NOMO-1 treated with dmso at 0.1 percent for 144 hours (cell line): ENCODE measurements at regions not wholly inside any gene's neighbourhood (a gene's known extent, or its start where the extent isn't known, plus 50 kb on each side); places are given as distances from the start of the nearest gene placed in this dataset.
"Not testable (repeated sequence)": the region's sequence is repeated elsewhere in the genome, so short reads cannot be mapped to it uniquely, and the experiment has no call there.

ENCODE experiments used
- DNase-seq: peaks from one replicate; lab custom pipeline; 2025; ENCODE audit not compliant: unreplicated experiment; lab: John Stamatoyannopoulos, UW

DNA sequence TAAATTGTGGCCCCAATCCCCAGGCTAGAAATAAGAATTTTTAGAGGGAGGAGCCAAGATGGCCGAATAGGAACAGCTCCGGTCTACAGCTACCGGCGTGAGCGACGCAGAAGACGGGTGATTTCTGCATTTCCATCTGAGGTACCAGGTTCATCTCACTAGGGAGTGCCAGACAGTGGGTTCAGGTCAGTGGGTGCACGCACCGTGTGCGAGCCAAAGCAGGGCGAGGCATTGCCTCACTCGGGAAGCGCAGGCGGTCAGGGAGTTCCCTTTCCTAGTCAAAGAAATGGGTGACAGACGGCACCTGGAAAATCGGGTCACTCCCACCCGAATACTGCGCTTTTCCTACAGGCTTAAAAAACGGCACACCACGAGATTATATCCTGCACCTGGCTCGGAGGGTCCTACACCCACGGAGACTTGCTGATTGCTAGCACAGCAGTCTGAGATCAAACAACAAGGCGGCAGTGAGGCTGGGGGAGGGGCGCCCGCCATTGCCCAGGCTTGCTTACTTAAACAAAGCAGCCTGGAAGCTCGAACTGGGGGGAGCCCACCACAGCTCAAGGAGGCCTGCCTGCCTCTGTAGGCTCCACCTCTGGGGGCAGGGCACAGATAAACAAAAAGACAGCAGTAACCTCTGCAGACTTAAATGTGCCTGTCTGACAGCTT lies 257.7 kb upstream of the MEIS1 start:
- not testable (repeated sequence) for DNase-seq

DNA sequence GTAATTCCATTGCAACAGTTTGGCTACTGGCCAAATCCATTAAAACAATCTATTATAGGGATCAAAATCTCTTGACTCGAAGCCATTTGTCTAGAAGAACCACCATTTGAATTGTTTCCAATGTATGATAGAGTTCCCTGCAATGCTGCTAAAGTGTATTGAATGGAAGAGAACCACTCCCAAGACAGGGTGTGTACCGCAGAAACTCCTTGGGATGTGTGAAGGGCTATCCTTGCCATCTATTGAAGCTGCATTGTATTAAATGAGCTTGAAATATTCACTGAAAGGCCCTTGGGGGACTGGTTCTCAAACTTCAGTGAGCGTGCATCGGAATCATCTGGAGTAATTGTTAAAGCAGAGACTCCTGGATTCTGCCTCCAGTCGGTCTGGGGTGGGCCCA lies 260.4 kb upstream of the MEIS1 start:
- DNase-seq = no peak

DNA sequence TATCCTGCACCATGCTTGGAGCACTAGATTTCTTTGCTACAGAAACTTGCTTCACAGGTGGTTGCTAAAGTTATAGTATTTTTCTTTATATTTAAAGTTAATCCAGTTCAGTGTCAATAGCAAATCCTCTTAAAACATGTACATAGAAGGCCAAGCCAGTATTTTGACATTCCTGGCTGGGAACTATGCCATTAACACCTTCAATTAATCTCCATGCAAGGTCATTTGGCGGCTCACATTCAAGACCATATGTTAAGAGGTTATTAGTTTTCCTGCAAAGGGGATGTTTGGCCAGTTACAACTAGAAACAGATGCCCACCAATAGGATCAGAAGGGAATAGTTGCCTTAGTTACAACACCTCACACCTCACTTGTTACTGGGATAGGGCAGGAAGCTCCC lies 261.3 kb upstream of the MEIS1 start:
- no peak for DNase-seq

DNA sequence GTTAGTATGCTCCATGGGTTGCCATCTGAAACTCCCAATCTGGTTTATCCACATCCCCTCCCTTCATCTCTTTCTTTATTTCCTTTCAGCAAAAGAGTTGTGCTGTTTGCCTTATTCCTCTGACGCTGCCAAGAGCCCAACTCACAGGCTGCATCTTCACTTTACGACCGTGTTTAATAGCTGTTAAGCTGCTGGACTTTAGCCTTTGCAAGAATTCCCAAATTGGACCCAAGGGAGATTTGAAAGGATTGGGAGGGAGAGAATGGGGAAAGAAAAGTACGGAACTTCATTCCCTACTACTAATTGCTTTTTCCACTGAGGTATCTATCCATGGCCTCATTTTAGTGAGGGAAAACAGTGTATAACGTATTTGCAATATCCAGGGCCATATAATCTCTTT lies 263.4 kb upstream of the MEIS1 start:
- no peak for DNase-seq

DNA sequence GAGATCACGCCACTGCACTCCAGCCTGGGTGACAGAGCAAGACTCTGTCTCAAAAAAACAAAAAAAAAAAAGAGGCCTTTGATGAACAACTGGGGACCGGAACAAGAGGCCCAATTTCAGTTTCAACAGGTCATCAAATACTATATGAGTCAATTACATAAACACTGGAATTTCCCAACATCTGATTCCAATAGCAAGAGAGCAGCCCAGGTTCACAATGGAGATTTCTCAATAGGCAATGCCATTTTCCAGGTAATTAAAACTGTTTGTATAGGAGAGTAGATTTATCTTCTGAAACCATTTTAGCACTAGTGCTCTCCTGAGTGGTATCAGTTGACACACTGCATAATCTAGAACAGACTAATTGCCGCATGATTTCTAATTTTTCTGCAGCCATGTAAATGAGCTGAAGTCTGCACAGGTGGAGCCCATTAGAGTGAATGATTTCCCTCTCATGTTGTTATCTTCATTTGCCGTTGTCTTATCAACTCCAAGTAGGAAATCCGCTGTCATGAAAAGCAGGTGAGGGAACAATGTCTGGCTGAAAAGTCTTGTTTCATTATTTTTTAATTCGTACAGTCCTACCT lies 264.1 kb upstream of the MEIS1 start:
- DNase-seq = no peak

DNA sequence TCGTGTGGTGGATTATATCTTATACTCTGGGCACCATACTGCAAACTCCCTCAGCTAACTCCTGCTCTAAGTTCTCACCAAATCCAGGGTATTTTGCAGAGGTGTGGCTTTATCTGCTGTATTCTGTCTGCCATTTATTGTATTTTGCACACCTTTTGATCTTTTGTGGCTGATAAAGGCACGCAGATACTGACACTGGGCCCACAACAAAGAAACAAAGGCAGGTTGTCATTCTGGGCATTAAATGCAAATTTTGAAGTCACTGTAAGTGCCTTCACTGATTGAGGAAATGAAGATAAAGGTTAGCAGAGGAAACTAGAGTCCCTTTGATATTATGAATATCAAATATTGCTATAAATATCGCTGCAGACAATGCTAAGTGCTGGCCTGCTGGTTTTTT lies 265.8 kb upstream of the MEIS1 start:
- DNase-seq = no peak

DNA sequence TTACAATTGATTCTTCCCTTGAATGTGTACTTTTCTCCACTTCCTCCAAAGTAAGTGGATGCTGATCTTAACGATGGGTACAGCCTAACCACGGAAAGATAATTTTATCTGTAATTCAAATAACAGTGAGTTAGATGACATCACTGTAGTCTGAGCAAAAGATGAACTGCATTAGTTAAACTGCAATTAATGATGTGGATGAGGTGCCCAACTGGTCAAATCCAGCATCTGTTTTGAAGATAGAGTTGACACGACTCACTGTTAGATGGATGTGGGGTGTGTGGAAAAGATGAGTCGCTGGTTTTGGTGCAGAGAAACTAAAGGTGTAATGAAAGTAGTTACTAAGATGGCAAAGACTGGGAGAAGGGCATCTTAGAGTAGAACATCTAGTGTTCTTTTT lies 270.5 kb upstream of the MEIS1 start:
- no peak for DNase-seq

DNA sequence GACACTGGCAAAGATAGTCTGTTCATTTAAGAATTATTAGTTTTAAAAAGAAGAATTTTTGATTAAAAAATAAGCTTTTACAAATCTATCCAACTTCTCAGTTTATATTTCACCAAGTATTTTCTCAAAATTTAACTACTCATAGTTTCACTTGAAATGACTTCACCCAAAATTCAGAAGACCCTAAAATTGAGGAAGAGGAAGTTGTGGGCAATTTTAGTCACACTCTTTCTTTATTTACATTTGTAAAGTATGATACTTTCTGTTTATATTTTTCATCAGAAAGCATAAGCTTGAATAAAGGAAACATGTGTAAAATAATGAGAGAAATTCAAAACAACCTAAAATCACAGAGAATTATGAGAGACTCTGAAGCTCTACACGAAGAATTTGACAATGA lies 278.8 kb upstream of the MEIS1 start:
- DNase-seq = no peak

DNA sequence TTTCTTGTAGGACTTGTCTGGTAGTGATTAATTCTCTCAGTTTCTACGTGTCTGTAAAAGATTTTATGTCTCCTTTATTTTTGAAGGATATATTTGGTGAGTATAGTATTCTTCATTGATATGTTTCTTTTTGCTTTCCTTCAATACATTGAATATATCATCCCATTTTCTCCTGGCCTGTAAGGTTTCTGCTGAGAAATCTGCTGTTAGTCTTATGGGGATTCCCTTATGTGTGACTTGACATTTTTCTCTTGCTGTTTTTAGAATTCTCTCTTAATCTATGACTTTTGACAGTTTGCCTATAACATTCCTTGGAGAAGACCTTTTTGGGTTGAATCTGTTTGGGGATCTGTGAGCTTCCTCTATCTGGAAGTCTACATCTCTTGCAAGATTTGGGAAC lies 281.0 kb upstream of the MEIS1 start:
- DNase-seq = no peak

DNA sequence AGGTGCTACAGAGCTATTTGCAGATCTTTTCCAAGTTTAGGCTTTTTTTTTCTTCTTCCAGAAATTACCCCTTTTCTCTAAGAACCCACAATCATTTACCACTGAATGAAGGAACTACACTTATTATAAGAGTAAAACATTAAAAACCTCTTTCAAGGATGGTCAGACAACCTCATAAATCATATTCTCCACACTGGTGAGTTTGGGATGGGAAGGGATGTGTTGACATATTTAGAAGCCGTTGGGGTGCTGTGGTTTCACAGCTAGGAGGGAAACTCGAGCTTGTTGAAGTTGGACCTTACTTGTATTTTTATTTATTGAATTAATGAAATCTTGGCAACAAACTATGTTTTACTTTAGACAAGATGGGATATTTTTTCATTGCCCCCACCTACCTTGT lies 289.4 kb upstream of the MEIS1 start:
- no peak for DNase-seq

DNA sequence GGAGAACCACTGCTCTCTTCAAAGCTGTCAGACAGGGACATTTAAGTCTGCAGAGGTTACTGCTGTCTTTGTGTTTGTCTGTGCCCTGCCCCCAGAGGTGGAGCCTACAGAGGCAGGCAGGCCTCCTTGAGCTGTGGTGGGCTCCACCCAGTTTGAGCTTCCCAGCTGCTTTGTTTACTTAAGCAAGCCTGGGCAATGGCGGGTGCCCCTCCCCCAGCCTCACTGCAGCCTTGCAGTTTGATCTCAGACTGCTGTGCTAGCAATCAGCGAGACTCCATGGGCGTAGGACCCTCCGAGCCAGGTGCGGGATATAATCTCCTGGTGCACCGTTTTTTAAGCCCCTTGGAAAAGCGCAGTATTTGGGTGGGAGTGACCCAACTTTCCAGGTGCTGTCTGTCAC lies 290.6 kb upstream of the MEIS1 start:
- not testable (repeated sequence) for DNase-seq

DNA sequence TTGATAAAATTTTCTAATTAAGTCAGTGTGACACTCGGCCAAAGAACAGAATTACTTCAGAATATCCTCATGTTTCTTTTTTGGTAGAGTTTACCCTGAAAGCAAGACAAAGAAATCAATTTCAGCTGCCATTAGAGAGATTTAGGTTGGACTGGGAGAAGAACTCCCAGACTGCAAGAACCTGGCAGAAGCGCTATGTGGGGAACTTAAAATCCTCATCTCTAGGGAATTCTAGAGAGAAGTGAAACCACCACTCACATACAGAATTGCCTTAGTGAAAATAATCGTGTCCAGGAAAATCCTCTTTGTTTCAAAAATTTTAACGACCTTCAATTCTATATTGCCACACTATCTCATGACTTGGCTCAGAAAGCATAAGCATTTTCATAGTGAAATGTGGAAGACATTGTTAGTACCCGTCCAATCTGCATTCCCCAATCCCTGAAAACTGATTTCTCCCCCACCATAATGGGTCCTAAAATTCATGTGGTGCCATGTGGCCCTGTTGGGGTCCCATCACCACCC lies 297.3 kb upstream of the MEIS1 start:
- DNase-seq = no peak

DNA sequence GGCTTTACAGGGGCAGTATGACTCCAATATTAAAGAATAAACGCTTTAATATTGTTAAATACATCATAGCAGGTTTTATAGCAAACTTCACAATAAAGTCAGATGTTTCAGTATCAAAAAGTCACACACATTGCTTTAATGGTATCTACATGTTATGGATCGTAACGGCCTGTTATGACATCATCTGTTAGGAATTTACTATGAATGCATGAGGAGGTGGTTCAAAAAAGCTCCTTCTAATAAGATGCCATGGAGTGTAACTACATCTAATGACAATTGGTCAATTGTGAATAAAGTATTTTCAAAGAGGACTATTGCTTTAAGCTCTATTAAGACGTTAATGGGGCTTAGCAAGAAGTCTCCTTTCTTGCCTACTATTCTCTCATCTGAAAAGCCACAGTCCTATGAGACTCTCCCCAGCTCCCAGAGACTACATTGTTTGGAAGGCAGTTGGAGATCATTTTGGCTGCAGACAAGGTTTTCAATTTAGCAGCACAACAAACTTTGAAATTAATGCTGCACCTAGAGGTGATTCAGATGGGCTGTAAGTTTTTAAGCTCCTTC lies 300.7 kb upstream of the MEIS1 start:
- no peak for DNase-seq

DNA sequence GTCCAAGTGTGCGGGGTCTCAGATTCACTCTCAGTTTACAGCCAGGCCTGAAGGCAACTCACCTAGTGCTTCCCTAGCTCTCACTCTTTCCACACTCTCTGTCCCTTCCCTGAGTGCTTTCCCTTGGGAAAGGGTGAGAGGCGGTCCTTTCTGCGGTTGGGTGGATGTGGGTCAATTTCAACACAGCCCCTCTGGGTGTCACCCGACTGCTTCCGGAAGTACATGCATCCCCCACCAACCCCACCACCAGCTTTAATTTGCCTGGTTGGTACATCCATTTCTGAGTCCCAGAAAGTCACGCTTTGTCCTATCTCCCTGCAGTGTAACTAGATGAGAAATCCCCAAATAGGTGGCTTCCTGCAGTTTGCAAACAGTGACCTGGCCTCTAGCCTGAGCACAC lies 307.3 kb upstream of the MEIS1 start:
- no peak for DNase-seq

DNA sequence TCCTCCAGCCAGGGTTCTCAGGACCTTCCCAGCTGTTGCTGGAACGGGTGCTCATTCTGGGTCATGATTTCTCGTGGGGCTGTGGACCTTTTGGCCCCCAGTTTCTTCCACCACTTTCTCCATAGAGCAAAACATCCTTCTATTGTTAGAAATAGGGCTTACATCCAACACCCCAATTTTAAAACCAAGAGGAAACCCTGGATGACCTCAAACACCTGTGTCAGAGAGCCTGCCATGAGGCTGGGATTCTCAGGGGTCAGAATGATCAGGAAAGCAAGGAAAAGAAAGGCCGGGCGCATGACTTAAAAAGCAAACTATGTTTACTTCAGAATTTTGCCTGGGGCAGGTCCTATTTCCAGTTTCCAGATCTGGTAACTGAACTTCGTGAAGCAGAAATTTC lies 307.9 kb upstream of the MEIS1 start:
- no peak for DNase-seq

DNA sequence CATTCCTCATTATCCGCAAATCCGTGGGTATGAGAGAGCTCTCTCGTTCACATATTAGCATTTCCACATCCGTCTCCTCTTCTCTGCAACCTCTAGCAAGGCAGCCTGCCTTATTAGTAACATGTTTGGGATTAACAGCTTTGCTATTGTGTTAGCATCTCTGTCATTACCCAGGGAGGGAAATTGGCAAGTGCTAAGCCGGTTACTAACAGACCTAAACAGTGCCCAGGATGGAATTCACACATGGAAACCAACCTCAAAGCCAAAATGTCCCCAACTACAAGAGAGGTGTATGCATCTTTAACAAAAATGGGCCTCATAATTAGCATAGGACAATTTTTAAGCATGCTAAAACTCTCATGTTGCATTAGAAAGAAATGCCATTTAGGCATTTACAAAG lies 309.0 kb upstream of the MEIS1 start:
- no peak for DNase-seq

DNA sequence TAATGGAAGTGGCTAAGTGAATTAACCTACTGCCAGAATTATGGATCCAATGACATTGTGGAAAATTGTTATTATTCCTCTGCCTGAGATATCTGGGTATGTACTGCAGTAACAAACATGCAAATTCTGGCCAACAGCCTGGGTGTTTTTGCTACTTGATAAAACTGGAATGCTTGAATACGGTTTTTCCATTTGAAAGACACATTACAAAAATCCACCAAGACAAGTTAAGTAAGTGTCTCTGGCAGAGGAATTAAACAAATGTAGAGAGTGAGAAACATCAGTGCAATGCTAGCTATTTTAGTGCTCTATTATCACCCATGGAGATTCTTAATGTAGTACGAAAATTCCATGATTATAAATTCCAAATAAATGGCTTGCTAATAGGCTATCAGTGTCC lies 312.4 kb upstream of the MEIS1 start:
- no peak for DNase-seq

DNA sequence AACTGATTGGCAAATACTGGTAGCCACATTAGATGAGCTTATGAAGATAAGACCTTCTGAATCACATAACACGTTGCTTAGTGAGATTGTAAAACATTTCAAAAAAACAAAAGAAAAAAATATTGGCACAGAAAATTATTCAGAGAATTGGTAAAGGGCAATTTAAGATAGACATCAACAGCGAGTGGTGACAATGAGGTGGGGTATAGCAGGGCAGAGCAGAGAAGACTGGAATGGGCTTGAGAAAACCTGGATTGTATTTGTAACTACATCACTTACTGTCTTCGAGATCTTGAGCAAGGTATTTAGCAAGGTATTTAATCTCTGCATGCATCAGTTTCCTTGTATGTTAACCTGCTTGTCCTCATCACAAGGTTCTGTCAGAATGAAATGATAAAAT lies 313.0 kb upstream of the MEIS1 start:
- no peak for DNase-seq

DNA sequence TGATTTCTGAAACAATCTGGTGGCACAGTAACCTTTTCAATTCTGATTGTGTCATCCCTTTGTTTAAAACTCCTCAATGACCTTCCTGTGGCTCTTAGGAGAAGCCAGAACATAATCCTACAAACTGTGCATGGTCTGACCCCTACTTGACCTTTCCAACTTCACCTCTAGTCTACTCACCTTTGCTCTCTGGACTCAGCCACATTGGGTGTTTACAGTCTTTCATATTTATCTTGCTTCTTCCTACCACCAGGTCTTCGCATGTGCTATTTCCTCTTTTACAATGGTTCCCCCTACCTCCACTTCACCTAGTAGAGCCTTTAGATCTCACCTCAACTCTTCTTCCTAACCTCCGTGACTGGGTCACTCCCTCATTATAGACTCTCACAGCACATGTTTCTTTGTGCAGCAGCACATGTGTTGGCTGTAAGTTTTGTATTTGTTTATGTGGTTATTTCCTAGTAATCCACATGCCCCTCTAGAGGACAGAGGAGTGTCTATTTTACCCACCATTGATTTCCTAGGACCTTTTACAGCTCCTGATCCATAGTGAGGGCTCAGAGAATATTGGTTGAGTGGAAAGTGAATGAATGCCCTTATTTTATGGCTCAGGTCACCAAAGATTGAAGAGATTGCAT lies 320.8 kb upstream of the MEIS1 start:
- no peak for DNase-seq

DNA sequence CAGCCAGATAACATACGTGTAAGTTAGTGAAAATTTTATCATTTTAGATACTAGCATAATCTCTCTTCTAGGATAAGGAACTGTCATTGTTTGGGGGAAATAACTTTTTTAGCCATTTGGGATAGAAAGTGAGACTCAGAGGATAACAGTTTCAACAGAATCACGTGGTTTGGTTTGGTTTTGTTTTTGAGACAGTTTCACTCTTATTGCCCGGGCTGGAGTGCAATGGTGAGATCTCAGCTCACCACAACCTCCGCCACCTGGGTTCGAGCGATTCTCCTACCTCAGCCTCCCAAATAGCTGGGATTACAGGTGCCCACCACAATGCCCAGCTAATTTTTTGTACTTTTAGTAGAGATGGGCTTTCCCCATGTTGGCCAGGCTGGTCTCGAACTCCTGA lies 323.2 kb upstream of the MEIS1 start:
- no peak for DNase-seq

DNA sequence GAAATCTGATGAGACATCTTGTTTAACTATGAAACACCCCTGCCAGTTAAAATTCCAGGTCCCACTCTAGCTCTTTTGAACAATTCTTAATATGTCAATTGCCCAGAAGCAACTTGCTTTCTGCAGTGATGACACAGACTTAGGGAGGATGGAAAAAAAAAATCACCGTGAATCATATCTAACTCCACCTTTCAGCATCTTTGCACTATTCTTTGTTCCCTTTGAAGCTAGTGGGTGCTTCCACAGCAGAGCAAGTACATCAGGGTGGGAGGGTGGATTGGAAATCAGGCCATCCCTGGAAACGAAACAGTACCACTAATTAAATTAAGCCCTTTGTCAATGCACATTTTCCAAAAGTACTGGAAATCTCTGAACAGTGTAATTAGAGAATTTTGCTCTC lies 324.3 kb upstream of the MEIS1 start:
- DNase-seq = no peak

DNA sequence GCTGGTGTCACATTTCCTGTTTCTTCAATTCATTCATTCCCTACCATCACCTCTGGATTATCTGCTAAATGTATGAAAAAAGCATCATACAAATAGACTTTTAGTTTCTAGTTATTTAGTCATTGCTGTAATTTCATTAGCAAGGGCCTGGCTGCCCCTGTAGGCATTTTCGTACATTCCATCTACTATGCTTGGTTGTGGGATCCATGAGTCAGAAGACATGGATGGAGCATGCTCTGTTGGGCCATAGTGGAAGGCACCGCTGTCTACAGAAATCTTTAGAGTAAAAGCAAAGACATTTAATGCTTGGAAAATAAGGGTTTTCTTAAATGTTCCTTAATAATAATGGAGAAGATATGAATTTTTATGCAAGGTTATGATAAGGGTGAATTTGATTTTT lies 324.8 kb upstream of the MEIS1 start:
- no peak for DNase-seq
